OCI-LY1 (cell line): ENCODE measurements at regions not wholly inside any gene's neighbourhood (a gene's known extent, or its start where the extent isn't known, plus 50 kb on each side); places are given as distances from the start of the nearest gene placed in this dataset.

Experiments used
- H2AFZ ChIP-seq: fragments of 200-600 bp; sonication (generic), shearing (Covaris generic); 2 replicates; pipeline ENCODE4 v1.6.0; 2014; ENCODE audit warnings: antibody characterized with exemption, mild to moderate bottlenecking, low read length
- H3F3A ChIP-seq: fragments of 200-600 bp; sonication (generic), shearing (Covaris generic); 2 replicates; pipeline ENCODE4 v1.6.0; 2014; ENCODE audit warnings: mild to moderate bottlenecking, antibody characterized with exemption, low read length, moderate library complexity; ENCODE audit not compliant: insufficient read depth
- H3K27ac ChIP-seq: fragments of 200-600 bp; sonication (generic); 2 replicates; pipeline ENCODE4 v1.5.1; 2014; ENCODE audit warnings: low read length, mixed run types, mild to moderate bottlenecking, low read depth; ENCODE audit not compliant: poor library complexity, severe bottlenecking
- H3K27me3 ChIP-seq: fragments of 200-600 bp; sonication (generic); 2 replicates; pipeline ENCODE4 v1.6.0; 2014; ENCODE audit warnings: antibody characterized with exemption, mild to moderate bottlenecking, low read length, moderate library complexity; ENCODE audit not compliant: insufficient read depth
- H3K36me3 ChIP-seq: fragments of 200-600 bp; sonication (generic); 2 replicates; pipeline ENCODE4 v1.6.1; 2014; ENCODE audit warnings: mild to moderate bottlenecking, antibody characterized with exemption, low read length, moderate library complexity, mixed read lengths; ENCODE audit not compliant: insufficient read depth
- H3K4me1 ChIP-seq: fragments of 200-600 bp; sonication (generic); 2 replicates; pipeline ENCODE4 v1.5.1; 2014; ENCODE audit warnings: mild to moderate bottlenecking, low read length, moderate library complexity; ENCODE audit not compliant: insufficient read depth, severe bottlenecking
- H3K4me2 ChIP-seq: fragments of 200-600 bp; sonication (generic), shearing (Covaris generic); 2 replicates; pipeline ENCODE4 v1.6.1; 2014; ENCODE audit warnings: low read length
- H3K4me3 ChIP-seq: fragments of 200-600 bp; sonication (generic); 2 replicates; pipeline ENCODE4 v1.5.1; 2014; ENCODE audit warnings: low read length, low read depth, mild to moderate bottlenecking, mixed read lengths; ENCODE audit not compliant: poor library complexity, severe bottlenecking
- H3K79me2 ChIP-seq: fragments of 200-600 bp; shearing (Covaris generic); 2 replicates; pipeline ENCODE4 v1.6.1; 2016; ENCODE audit warnings: mixed run types, low read length, mixed read lengths; ENCODE audit not compliant: insufficient read depth
- H3K9ac ChIP-seq: fragments of 200-600 bp; sonication (generic), shearing (Covaris generic); 2 replicates; pipeline ENCODE4 v1.6.1; 2014; ENCODE audit warnings: mild to moderate bottlenecking, low read length, mixed read lengths
- H3K9me2 ChIP-seq: fragments of 200-600 bp; sonication (generic), shearing (Covaris generic); 2 replicates; pipeline ENCODE4 v1.6.1; 2014; ENCODE audit warnings: low read depth, mild to moderate bottlenecking, low read length, mixed read lengths
- H3K9me3 ChIP-seq: fragments of 200-600 bp; shearing (Covaris generic); 2 replicates; pipeline ENCODE4 v1.6.1; 2014; ENCODE audit warnings: low read length, mixed read lengths
- H4K20me1 ChIP-seq: fragments of 200-600 bp; sonication (generic), shearing (Covaris generic); 2 replicates; pipeline ENCODE4 v1.6.0; 2016; ENCODE audit warnings: mild to moderate bottlenecking, low read length; ENCODE audit not compliant: insufficient read depth
- CTCF ChIP-seq: fragments of 200-600 bp; sonication (generic), shearing (Covaris generic); IDR thresholded peaks from 2 replicates; pipeline ENCODE4 v1.5.1; 2017; ENCODE audit warnings: mild to moderate bottlenecking, antibody characterized with exemption, low read length, moderate library complexity, mixed read lengths
- EZH2 ChIP-seq: fragments of 200-600 bp; sonication (generic), shearing (Covaris generic); IDR thresholded peaks from 2 replicates; pipeline ENCODE4 v1.8.0; 2017; ENCODE audit warnings: borderline replicate concordance, mixed run types, mild to moderate bottlenecking, antibody characterized with exemption, low read length, moderate library complexity, mixed read lengths

GRCh38 chr1:200266871-200267270 is 143.0 kb downstream of the ZNF281 start:
- H3K9me2 ChIP-seq, result no peaks in the 10 kb centered on the region
- no peaks in the 10 kb centered on the region for H4K20me1 ChIP-seq
- H3K36me3 ChIP-seq, result no peaks in the 10 kb centered on the region
- no peaks in the 10 kb centered on the region for H3K79me2 ChIP-seq
- no peak overlapping the region for H3K9ac ChIP-seq
- no peaks in the 10 kb centered on the region for H3F3A ChIP-seq
- H3K27me3 ChIP-seq, result no peaks in the 10 kb centered on the region
- H3K4me3 ChIP-seq, result no peak overlapping the region
- no peak overlapping the region for H3K27ac ChIP-seq
- TF ChIP-seq EZH2 (no peak), CTCF (no peak)
- no peaks in the 10 kb centered on the region for H3K4me1 ChIP-seq
- H3K4me2 ChIP-seq, result no peak overlapping the region
- H2AFZ ChIP-seq, result no peak overlapping the region
- no peaks in the 10 kb centered on the region for H3K9me3 ChIP-seq

DNA sequence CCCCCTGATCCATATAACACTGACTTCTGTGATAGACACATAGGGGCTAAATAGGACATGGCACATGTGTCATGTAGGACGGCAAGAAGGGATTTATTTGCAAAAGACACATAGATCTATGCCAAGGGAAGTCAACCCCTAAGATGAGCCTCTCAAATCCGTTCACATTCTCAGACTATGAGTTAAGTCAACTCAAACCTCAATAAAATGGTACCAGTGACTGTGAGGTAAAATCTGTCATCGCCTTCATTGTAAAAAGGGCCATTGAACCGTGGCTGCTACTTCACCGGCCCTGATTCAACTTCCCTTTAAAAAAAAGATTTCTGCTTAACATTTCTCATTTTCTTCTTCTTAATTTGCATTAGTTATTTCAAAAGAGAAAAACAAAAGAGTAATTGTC is 144.0 kb downstream of the ZNF281 start:
- no peak overlapping the region for H3K9ac ChIP-seq
- TF ChIP-seq CTCF (no peak), EZH2 (no peak)

GRCh38 chr1:200265104-200265503 is 144.7 kb downstream of the ZNF281 start:
- no peaks in the 10 kb centered on the region for H4K20me1 ChIP-seq
- no peak overlapping the region for H3K4me3 ChIP-seq
- no peaks in the 10 kb centered on the region for H3K27me3 ChIP-seq
- H3K9me2 ChIP-seq, result no peaks in the 10 kb centered on the region
- no peak overlapping the region for H2AFZ ChIP-seq
- H3K4me2 ChIP-seq, result no peak overlapping the region
- H3K9ac ChIP-seq, result no peak overlapping the region
- H3F3A ChIP-seq, result no peaks in the 10 kb centered on the region
- TF ChIP-seq EZH2 (no peak), CTCF (no peak)
- H3K9me3 ChIP-seq, result no peaks in the 10 kb centered on the region
- H3K79me2 ChIP-seq, result no peaks in the 10 kb centered on the region
- no peaks in the 10 kb centered on the region for H3K36me3 ChIP-seq
- no peak overlapping the region for H3K27ac ChIP-seq
- no peaks in the 10 kb centered on the region for H3K4me1 ChIP-seq

More for the DNA sequence above, 144.0 kb downstream of the ZNF281 start:
- Histone ChIP-seq H3K27ac (no peak overlapping the region), H3K27me3 (no peaks in the 10 kb centered on the region), H3K4me2 (no peak overlapping the region), H2AFZ (no peak overlapping the region), H3K4me3 (no peak overlapping the region), H3K4me1 (no peaks in the 10 kb centered on the region), H3F3A (no peaks in the 10 kb centered on the region), H4K20me1 (no peaks in the 10 kb centered on the region), H3K9me3 (no peaks in the 10 kb centered on the region), H3K79me2 (no peaks in the 10 kb centered on the region), H3K9me2 (no peaks in the 10 kb centered on the region), H3K36me3 (no peaks in the 10 kb centered on the region)
